HepG2 (cell line): ENCODE measurements at regions not wholly inside any gene's neighbourhood (a gene's known extent, or its start where the extent isn't known, plus 50 kb on each side); places are given as distances from the start of the nearest gene placed in this dataset.

Source experiments
- ATAC-seq: fragments of 200-7000 bp; cut with Tn5 transposase; 3 replicates; pipeline ENCODE4 v1.9.1; 2020; ENCODE audit warnings: mild to moderate bottlenecking, moderate library complexity
- BruUV-seq: library from RNA; stranded (reverse); fragments of 400-500 nt; replicated peaks from 2 replicates; lab custom pipeline; 2021; lab: Mats Ljungman, UMichigan
- CTCF ChIA-PET: fragments of 300-600 bp; formaldehyde crosslinking; extraction: SDS; loops from one replicate; lab custom pipeline; 2021; ENCODE audit warnings: low total read pairs, inconsistent platforms, low intra/inter-chr PET ratio; lab: Yijun Ruan, JAX
- POLR2A ChIA-PET: fragments of 350-600 bp; sonication (Branson Sonifier 250); formaldehyde crosslinking; loops from one replicate; lab custom pipeline; 2020; ENCODE audit warnings: antibody characterized with exemption, inconsistent platforms; lab: Yijun Ruan, JAX
- DNase-seq: peaks from one replicate; pipeline ENCODE4 v3.0.0-alpha.2; 2015; ENCODE audit warnings: low spot score
- FAIRE-seq: peaks from 3 replicates; lab custom pipeline; 2011; peaks lifted over from hg19 to GRCh38; lab: Jason Lieb, UNC
- H2AFZ ChIP-seq: one replicate; pipeline ENCODE4 v1.6.1; 2011; ENCODE audit warnings: low read length, inconsistent platforms
- H3K27ac ChIP-seq: fragments of 300-600 bp; 3 replicates; pipeline ENCODE4 v1.8.0; 2011; ENCODE audit warnings: mixed run types, mild to moderate bottlenecking, mixed read lengths, low read length, inconsistent platforms; ENCODE audit not compliant: insufficient read depth; ENCODE audit errors: extremely low read length
- H3K27me3 ChIP-seq, 2 experiments: fragments of 200-600 bp in 1 of 2; 2 replicates in 1 of 2; 3 replicates in 1 of 2; pipeline versions ENCODE4 v1.6.0 to v1.8.0; 2011; ENCODE audit warnings: low read length in 2 of 2, mild to moderate bottlenecking in 2 of 2, moderate library complexity in 2 of 2, inconsistent platforms in 1 of 2; ENCODE audit not compliant: insufficient read depth in 2 of 2, control insufficient read depth in 1 of 2
- H3K36me3 ChIP-seq, 2 experiments: fragments of 200-600 bp in 1 of 2; replicated peaks in 1 of 2; 2 replicates in 1 of 2; 3 replicates in 1 of 2; pipeline versions ENCODE4 v1.5.1 to v1.8.0; 2011; ENCODE audit warnings: low read length in 2 of 2, inconsistent platforms in 1 of 2; ENCODE audit not compliant: insufficient read depth in 2 of 2, control insufficient read depth in 1 of 2
- H3K4me1 ChIP-seq: 2 replicates; pipeline ENCODE4 v1.5.1; 2012; ENCODE audit warnings: low read length, inconsistent platforms; ENCODE audit not compliant: insufficient read depth
- H3K4me2 ChIP-seq: 2 replicates; pipeline ENCODE4 v1.6.0; 2011; ENCODE audit warnings: low read depth, low read length, inconsistent platforms
- H3K4me3 ChIP-seq, 3 experiments: fragments of 200-600 bp in 1 of 3; sonication (generic), shearing (Covaris generic) in 1 of 3; replicated peaks in 1 of 3; 2 replicates each; pipeline ENCODE4 v1.5.1; 2011 to 2016; ENCODE audit warnings: low read length in 3 of 3, inconsistent platforms in 2 of 3, low read depth in 2 of 3, mild to moderate bottlenecking in 2 of 3, control low read depth in 1 of 3, mixed read lengths in 1 of 3; ENCODE audit not compliant: insufficient read depth in 1 of 3
- H3K79me2 ChIP-seq: one replicate; pipeline ENCODE4 v1.6.1; 2011; ENCODE audit warnings: low read length, inconsistent platforms; ENCODE audit not compliant: insufficient read depth
- H3K9ac ChIP-seq: 2 replicates; pipeline ENCODE4 v1.6.0; 2011; ENCODE audit warnings: mild to moderate bottlenecking, low read depth, low read length, inconsistent platforms; ENCODE audit not compliant: insufficient read depth
- H3K9me3 ChIP-seq: 2 replicates; pipeline ENCODE4 v1.5.1; 2012; ENCODE audit warnings: mild to moderate bottlenecking, low read length
- H4K20me1 ChIP-seq: 2 replicates; pipeline ENCODE4 v1.6.0; 2011; ENCODE audit warnings: inconsistent platforms, mild to moderate bottlenecking, low read length, moderate library complexity; ENCODE audit not compliant: insufficient read depth
- ETV5 ChIP-seq: IDR thresholded peaks from 2 replicates; pipeline ENCODE4 v1.6.1; 2018; ENCODE audit warnings: missing biosample characterization, missing genetic modification reagents, inconsistent platforms, borderline replicate concordance
- NFRKB ChIP-seq: fragments of 450-650 bp; IDR thresholded peaks from 2 replicates; pipeline ENCODE4 v1.6.1; 2017
- YY1 ChIP-seq: IDR thresholded peaks from 2 replicates; pipeline ENCODE4 v1.6.1; 2011; ENCODE audit warnings: low read length, low read depth, moderate library complexity, mild to moderate bottlenecking; ENCODE audit not compliant: insufficient read depth, insufficient replicate concordance
- ZNF709 ChIP-seq: sonication (generic); formaldehyde crosslinking; IDR thresholded peaks from 2 replicates; pipeline ENCODE4 v1.5.0; 2020; ENCODE audit warnings: mild to moderate bottlenecking, missing genetic modification reagents
- ZNF761 ChIP-seq: sonication (generic); formaldehyde crosslinking; conservative IDR thresholded peaks from 2 replicates; pipeline ENCODE4 v1.4.0; 2020; ENCODE audit warnings: mild to moderate bottlenecking, missing genetic modification reagents
- WGBS: methylation state at CpG from one replicate; pipeline ENCODE4 v1.1.6; 2017; ENCODE audit warnings: low lambda C conversion rate; 5-methylcytosine and 5-hydroxymethylcytosine counted together
- in situ Hi-C: cut with HindIII; loops from 2 replicates; pipeline ENCODE4 v1.10.0; 2017; ENCODE audit warnings: low pct_unique_long_range_greater_than_20kb; ENCODE audit not compliant: extremely low pct_ligation_motif_present
- intact Hi-C: fragments of 100-400 bp; cut with micrococcal nuclease; formaldehyde crosslinking; loops from one replicate; pipeline ENCODE4 v1.10.0; 2022; ENCODE audit not compliant: unreplicated experiment
- TF ChIP-seq, protein P1 (sequence below): sonication (generic); formaldehyde crosslinking; IDR thresholded peaks from 2 replicates; pipeline ENCODE4 v1.4.0; 2020; ENCODE audit warnings: mild to moderate bottlenecking, missing genetic modification reagents, borderline replicate concordance
- TF ChIP-seq, protein P2 (sequence below): sonication (generic); formaldehyde crosslinking; IDR thresholded peaks from 2 replicates; pipeline ENCODE4 v1.5.0; 2020; ENCODE audit warnings: mild to moderate bottlenecking, missing genetic modification reagents
- TF ChIP-seq, protein P3 (sequence below), 2 experiments: fragments of 450-650 bp in 1 of 2; sonication (generic) in 1 of 2; formaldehyde crosslinking in 1 of 2; IDR thresholded peaks; 2 replicates each; pipeline versions ENCODE4 v1.6.1 to v1.8.0; 2016 to 2022; ENCODE audit warnings: antibody characterized with exemption in 1 of 2, mild to moderate bottlenecking in 1 of 2, missing genetic modification reagents in 1 of 2

DNA sequence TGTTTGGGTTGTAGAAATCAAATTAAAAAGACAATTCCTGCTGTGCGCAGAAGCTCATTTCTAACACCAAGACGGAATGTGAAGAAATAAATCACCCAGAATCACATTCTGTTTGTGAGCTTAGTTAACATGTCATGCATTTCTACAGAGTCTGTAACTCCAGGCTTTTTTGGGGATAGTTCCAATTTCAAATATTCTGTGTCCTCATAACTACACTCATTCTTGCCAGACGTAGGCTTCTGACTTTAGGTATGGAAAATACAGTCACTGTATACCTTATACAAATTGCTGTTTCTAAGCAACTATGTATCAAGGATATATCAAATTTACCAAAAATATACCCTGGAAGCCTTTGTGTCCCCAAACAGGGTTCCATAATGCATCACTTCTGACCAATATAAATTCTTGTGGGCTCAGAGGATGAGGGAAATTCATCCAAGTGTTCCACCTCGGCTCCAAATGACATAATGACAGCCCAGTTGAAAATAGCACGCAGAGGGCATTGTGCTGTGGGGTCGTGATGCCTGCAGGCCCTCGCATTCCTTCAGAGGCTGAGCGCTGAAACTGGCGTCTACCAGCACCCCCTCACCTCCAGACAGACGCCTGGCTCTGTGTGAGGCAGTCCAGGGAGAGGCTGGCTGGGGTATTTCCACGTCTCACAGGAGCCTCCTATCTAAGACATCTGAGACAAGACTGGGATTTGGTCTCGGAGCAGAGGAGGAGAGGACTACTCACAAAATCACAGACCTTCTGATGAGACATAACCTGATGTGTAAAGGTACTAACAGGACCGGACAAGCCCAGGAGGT lies 79.8 kb downstream of the KLF4 start:
- Histone ChIP-seq H3K27me3 (no peaks in the 10 kb centered on the region; a peak in 1 of 5 replicates), H4K20me1 (no peaks in the 10 kb centered on the region), H3K79me2 (no peaks in the 10 kb centered on the region), H2AFZ (no peak overlapping the region), H3K4me3 (no peak overlapping the region), H3K36me3 (no peaks in the 10 kb centered on the region), H3K9ac (no peak overlapping the region), H3K4me1 (no peaks in the 10 kb centered on the region), H3K9me3 (no peaks in the 10 kb centered on the region), H3K4me2 (no peak overlapping the region), H3K27ac (no peak overlapping the region)
- ATAC-seq, result no peak
- no peak for DNase-seq
- ChIA-PET CTCF (no interaction called here), POLR2A (no interaction called here)
- intact Hi-C loops, result no loop called here
- no TSS peak for BruUV-seq
- in situ Hi-C loops, result loop anchor here (25.0 kb wide), 1 partner anchor 1153 kb away; no protein-coding TSS in a partner anchor
- FAIRE-seq, result no peak
- 46% methylated on average over 7 of the region's 13 CpGs for WGBS
- no peak for TF ChIP-seq NFRKB
- no peak for TF ChIP-seq ZNF761 (CRISPR knock-in tag)
- TF ChIP-seq ETV5 (CRISPR knock-in tag), result no peak
- no peak for TF ChIP-seq ZNF709 (CRISPR knock-in tag)
- TF ChIP-seq, protein P1, sequence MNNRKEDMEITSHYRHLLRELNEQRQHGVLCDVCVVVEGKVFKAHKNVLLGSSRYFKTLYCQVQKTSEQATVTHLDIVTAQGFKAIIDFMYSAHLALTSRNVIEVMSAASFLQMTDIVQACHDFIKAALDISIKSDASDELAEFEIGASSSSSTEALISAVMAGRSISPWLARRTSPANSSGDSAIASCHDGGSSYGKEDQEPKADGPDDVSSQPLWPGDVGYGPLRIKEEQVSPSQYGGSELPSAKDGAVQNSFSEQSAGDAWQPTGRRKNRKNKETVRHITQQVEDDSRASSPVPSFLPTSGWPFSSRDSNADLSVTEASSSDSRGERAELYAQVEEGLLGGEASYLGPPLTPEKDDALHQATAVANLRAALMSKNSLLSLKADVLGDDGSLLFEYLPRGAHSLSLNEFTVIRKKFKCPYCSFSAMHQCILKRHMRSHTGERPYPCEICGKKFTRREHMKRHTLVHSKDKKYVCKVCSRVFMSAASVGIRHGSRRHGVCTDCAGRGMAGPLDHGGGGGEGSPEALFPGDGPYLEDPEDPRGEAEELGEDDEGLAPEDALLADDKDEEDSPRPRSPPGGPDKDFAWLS (CRISPR knock-in tag), result no peak
- no peak for TF ChIP-seq YY1
- TF ChIP-seq, protein P2, sequence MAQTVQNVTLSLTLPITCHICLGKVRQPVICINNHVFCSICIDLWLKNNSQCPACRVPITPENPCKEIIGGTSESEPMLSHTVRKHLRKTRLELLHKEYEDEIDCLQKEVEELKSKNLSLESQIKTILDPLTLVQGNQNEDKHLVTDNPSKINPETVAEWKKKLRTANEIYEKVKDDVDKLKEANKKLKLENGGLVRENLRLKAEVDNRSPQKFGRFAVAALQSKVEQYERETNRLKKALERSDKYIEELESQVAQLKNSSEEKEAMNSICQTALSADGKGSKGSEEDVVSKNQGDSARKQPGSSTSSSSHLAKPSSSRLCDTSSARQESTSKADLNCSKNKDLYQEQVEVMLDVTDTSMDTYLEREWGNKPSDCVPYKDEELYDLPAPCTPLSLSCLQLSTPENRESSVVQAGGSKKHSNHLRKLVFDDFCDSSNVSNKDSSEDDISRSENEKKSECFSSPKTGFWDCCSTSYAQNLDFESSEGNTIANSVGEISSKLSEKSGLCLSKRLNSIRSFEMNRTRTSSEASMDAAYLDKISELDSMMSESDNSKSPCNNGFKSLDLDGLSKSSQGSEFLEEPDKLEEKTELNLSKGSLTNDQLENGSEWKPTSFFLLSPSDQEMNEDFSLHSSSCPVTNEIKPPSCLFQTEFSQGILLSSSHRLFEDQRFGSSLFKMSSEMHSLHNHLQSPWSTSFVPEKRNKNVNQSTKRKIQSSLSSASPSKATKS (CRISPR knock-in tag), result no peak
- TF ChIP-seq, protein P3, sequence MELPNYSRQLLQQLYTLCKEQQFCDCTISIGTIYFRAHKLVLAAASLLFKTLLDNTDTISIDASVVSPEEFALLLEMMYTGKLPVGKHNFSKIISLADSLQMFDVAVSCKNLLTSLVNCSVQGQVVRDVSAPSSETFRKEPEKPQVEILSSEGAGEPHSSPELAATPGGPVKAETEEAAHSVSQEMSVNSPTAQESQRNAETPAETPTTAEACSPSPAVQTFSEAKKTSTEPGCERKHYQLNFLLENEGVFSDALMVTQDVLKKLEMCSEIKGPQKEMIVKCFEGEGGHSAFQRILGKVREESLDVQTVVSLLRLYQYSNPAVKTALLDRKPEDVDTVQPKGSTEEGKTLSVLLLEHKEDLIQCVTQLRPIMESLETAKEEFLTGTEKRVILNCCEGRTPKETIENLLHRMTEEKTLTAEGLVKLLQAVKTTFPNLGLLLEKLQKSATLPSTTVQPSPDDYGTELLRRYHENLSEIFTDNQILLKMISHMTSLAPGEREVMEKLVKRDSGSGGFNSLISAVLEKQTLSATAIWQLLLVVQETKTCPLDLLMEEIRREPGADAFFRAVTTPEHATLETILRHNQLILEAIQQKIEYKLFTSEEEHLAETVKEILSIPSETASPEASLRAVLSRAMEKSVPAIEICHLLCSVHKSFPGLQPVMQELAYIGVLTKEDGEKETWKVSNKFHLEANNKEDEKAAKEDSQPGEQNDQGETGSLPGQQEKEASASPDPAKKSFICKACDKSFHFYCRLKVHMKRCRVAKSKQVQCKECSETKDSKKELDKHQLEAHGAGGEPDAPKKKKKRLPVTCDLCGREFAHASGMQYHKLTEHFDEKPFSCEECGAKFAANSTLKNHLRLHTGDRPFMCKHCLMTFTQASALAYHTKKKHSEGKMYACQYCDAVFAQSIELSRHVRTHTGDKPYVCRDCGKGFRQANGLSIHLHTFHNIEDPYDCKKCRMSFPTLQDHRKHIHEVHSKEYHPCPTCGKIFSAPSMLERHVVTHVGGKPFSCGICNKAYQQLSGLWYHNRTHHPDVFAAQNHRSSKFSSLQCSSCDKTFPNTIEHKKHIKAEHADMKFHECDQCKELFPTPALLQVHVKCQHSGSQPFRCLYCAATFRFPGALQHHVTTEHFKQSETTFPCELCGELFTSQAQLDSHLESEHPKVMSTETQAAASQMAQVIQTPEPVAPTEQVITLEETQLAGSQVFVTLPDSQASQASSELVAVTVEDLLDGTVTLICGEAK (IDR thresholded peaks at IDR 0.05), result no peak
- TF ChIP-seq, protein P3 (CRISPR knock-in tag; IDR thresholded peaks at IDR 0.05), result no peak
